SK-MEL-5 (cell line): ENCODE measurements at regions not wholly inside any gene's neighbourhood (a gene's known extent, or its start where the extent isn't known, plus 50 kb on each side); places are given as distances from the start of the nearest gene placed in this dataset.
"Not testable (repeated sequence)": the region's sequence is repeated elsewhere in the genome, so short reads cannot be mapped to it uniquely, and the experiment has no call there.

Source experiments
- DNase-seq: peaks from one replicate; pipeline ENCODE4 v3.0.0-alpha.2; 2016; ENCODE audit warnings: low read depth, low spot score
- in situ Hi-C: cut with HindIII; loops from 2 replicates; pipeline ENCODE4 v1.10.0; 2016; ENCODE audit warnings: low sequenced_read_pairs, high pct_unique_total_duplicates, low pct_unique_long_range_greater_than_20kb
- small RNA-seq, 2 experiments: library from RNA; depleted of rRNA; stranded (forward); fragments of <200 nt; gene quantifications; one replicate each; pipeline ENCODE3, GENCODE V24; 2014

- DNase-seq: peak; percentile 96
- in situ Hi-C loops: no loop called here
These were observed 663.4 kb downstream of the KHDRBS2 start for GRCh38 chr6:61622601-61623000.

DNA sequence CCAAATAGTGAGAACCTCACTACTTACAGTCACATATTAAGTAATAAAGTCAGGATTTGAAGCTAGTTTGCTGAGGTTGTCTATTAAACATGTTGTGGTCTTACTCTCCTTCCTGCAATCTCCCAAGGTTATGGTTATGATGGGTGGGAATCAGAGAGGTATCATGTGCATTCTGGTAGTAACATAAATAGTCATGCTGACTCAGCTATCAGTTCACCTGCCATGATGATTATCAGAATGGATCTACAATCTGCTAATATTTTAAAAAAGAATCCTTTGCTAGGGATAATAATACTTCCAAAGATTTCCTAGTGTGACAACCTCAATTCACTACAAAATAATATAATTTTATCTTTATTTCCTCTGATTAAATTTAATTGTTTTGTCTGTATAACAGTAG, 671.9 kb downstream of the KHDRBS2 start:
- no peak for DNase-seq
- in situ Hi-C loops: no loop called here

DNA sequence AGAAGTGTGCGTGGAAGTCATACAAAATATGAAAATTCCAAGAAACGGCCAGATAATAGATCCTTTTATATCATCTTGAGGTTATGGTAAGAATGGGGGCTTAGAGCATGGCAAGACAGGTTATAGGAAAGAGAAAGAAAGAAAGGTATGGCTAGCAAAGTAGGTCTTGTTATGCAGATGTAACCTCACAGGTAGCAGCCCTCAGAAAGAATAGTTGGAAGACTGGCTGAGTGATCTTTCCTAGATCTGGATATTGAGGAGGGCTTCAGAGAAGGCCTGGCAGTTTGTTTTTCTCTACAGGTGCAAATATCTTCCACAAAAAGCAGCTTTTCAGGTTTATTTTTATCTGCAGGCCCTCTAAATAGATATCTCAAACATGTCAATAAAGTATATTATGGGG, 679.5 kb downstream of the KHDRBS2 start:
- DNase-seq: no peak
- in situ Hi-C loops: no loop called here

- in situ Hi-C loops, DNase-seq: not testable (repeated sequence)
These were observed 680.2 kb downstream of the KHDRBS2 start for GRCh38 chr6:61605851-61606250.

GRCh38 chr6:61602171-61602570, 683.9 kb downstream of the KHDRBS2 start:
- DNase-seq, in situ Hi-C loops: not testable (repeated sequence)

- no peak for DNase-seq
- in situ Hi-C loops: no loop called here
These were observed 693.8 kb downstream of the KHDRBS2 start for GRCh38 chr6:61592238-61592637.

DNA sequence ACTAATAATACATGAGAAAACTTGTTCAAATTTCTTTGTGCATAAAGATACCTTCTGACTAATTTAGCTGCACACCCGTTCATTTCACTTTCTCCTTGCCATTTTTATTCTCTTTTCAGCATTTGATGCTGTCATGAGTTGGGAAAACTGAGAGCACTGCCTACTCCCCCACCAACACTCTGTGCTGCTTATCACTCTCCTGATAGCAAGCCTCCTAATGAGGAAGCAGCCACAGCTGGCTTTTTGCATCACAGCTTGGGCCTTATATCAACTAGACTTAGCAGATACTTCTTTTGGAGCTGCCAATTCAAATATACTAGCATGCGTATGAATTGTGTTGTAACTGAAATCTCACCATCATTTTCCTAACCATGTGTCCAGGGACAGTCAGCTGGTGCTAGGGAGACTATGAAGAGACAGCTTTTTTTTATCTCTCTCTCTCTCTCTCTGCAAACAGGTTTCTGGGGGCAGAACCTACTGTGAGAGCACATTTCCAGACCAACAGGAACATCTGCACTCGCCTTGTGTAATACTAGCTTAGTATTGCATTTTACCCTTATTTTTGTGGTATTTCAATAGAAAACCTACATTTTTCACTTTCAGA, 699.0 kb downstream of the KHDRBS2 start:
- no peak for DNase-seq
- in situ Hi-C loops: no loop called here

- DNase-seq: no peak
- in situ Hi-C loops: no loop called here
These were observed 700.5 kb downstream of the KHDRBS2 start for GRCh38 chr6:61585504-61585903.

DNA sequence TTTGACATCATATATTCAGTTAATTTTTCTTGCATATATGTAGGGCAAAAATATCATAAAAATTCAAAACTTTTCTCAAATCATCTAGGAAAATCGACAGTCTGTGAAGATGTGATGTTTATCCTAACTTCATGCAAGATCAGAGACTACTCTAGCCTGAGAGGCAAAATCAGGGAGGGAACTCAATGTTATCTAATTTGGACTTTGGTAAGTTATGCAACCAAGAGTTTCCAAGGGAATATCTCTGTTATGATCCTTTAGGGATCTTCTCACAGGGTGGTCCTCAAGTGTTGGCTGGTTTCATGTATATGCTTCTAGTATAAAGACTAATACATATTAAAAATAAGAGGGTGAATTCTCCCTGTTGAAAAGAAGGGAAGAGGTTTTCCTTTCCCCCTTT, 723.9 kb downstream of the KHDRBS2 start:
- DNase-seq: no peak
- in situ Hi-C loops: no loop called here

DNA sequence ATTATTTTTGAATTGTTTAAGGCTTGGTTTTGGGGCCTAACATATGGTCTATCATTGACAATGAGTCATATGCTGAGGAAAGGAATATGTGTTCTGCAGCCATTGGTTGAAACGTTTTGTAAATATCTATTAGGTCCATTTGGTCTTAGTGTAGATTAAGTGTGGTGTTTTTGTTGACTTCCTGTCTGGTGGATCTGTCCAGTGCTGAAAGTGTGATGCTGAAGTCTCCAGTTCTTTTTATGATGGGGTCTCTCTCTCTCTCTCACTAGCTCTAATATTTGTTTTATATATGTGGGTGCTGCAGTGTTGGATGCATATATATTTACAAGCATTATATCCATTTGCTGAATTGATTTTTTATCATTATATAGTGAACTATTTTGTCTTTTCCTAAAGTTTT, 727.2 kb downstream of the KHDRBS2 start:
- in situ Hi-C loops: no loop called here

DNA sequence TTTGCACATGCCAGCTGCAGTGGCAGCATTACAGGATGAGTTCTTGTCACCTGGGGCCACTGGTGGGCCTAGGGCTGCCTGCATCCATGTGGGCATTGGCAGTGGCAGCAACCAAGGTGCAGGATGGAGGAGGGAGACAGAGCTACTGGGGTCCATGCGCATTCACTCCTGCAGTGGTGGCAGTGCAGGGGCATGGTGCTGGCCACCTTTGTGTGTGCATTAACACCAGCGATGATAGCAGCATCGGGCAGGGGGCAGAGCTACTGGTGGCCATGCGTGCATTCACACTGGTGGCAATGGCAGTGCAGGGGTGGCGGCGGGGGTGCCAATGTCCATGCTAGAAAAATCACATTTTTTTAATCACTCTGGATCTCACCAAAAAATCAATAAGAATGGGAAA, 730.0 kb downstream of the KHDRBS2 start:
- in situ Hi-C loops: no loop called here
- no peak for DNase-seq

More for the DNA sequence above, 727.2 kb downstream of the KHDRBS2 start:
- DNase-seq: no peak

GRCh38 chr6:61538801-61539200, 747.2 kb downstream of the KHDRBS2 start:
- DNase-seq: no peak
- in situ Hi-C loops: no loop called here

- in situ Hi-C loops, DNase-seq: not testable (repeated sequence)
These were observed 753.3 kb downstream of the KHDRBS2 start for GRCh38 chr6:61532749-61533148.

Small RNA genes in the stretch of these regions (small RNA-seq; reads per million reads assigned to genes)
- 0 reads per million in 2 experiments for gene MTRNR2L9
